NK-92 treated with Interleukin-12 subunit alpha and Interleukin-12 subunit beta, amount 100 ng/mL, for 24 hours (cell line): ENCODE measurements at regions not wholly inside any gene's neighbourhood (a gene's known extent, or its start where the extent isn't known, plus 50 kb on each side); places are given as distances from the start of the nearest gene placed in this dataset.

ENCODE experiments used
- DNase-seq: peaks from one replicate; lab custom pipeline; 2025; lab: John Stamatoyannopoulos, UW

DNA sequence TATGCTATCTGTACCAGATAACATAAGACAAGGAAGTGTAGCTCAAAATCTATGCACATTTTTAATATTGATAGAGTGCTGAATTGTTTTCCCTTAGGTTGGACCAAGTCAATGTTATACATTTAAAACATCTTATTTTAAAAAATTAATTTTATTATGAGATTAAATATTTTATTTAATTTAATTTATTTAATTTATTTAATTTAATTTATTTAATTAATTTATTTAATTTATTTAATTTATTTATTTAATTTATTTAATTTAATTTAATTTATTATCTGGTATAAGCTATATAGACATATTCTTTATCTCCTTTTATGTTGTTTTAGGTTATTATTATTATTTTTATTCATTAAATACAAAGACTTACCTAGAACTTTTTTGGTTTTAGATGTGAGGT, 551.7 kb upstream of the LRRTM1 start:
- no peak for DNase-seq

- no peak for DNase-seq
Observed at GRCh38 chr2:80854831-80855230, 550.3 kb upstream of the LRRTM1 start.

GRCh38 chr2:80852808-80853139, 548.2 kb upstream of the LRRTM1 start:
- no peak for DNase-seq

- DNase-seq = no peak
Observed at GRCh38 chr2:80852079-80852807, 547.7 kb upstream of the LRRTM1 start.

GRCh38 chr2:80830891-80831290, 526.3 kb upstream of the LRRTM1 start:
- DNase-seq = no peak

DNA sequence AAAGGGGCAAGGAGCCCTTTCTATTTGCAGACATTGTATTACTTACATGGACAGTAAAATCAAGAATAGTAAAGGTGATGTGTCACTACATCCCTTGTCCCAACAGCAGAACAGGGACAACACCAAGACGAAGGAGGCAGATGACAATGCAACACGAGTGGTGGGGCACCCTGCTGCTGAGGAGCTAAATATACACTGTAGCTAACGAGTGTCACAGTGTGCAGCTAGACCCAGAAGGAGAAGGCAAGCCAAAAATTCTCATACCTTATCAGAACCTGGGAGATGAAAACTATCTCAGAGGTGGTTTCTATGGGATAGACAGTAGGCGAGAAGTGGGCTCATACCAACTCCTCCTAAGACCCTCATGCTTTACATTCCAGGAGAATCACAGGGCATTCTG, 518.4 kb upstream of the LRRTM1 start:
- no peak for DNase-seq

GRCh38 chr2:80815259-80815658, 510.7 kb upstream of the LRRTM1 start:
- DNase-seq = no peak

GRCh38 chr2:80786584-80786983, 482.0 kb upstream of the LRRTM1 start:
- DNase-seq = no peak

- DNase-seq = no peak
Observed at GRCh38 chr2:80778704-80779103, 474.2 kb upstream of the LRRTM1 start.

DNA sequence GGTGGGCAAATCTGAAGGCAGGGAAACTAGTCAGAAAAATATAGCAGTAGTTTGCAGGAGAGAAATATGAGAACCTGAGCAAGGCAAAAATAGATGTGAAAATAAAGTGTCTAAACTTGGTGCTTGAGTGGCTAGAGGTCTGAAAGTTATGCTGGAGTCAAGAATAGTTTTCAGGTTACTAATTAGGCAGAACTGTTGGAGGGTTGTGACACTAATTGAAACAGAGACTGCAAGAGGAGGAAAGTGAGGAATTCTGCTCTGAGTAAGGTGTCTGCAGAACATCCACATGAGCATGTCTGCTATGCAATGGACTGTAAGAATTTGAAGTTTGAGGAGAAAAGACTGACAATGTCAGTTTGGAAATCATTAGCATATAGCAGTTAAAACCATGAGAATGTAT, 444.0 kb upstream of the LRRTM1 start:
- no peak for DNase-seq

DNA sequence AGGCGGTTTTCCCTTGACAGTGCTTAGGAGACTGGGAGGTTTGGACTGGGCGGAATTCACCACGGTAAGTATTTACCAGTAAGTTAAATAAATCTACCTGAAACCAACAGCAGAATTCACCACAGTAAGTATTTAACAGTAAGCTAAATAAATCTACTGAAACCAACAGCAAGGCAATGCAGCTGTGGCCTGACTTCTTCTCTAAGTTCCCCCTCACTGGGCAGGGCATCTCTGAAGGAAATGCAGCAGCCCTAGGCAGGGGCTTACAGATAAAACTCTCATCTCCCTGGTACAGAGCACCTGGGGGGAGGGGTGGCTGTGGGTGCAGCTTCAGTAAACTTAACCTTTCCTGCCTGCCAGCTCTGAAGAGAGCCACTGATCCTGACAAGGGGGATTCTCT, 432.5 kb upstream of the LRRTM1 start:
- DNase-seq = no peak

- DNase-seq = no peak
Observed at GRCh38 chr2:80725001-80725400, 420.4 kb upstream of the LRRTM1 start.

DNA sequence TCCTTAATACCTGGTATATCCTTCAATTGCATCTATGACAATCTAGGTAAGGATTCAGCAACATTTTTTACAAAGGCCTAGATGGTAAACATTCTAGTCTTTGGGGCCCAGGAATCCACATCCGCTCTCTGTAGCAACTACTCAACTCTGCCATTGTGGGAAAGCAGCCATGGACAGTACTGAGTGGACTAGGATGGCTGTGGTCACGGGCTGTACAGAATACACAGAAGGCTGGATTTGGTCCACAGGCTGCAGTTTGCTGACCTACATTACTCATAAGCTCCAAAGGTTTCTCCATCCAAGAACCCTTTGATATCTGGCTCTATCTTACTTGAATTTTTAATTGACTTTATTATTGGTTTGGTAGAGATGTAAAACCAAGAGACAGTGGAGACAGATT, 418.3 kb upstream of the LRRTM1 start:
- no peak for DNase-seq

DNA sequence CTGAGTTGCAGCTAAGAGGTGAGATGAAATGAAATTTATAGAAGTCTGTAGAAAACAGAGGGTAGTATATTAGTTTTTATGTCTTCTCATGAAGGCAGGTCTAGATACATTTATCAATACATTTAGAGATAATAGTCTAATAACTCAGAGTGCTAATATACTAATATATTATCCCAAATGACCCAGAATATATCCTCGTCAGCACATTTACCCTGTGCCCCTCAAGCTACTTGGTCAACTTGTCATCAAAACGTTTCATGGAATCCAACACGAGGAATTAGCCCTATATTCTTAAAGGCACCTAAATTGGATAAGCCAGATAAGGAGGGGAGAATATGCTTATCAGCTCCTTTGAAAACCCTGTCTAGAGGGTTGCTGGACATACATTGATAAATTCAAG, 415.1 kb upstream of the LRRTM1 start:
- DNase-seq = no peak

- no peak for DNase-seq
Observed at GRCh38 chr2:80715433-80715832, 410.9 kb upstream of the LRRTM1 start.

GRCh38 chr2:80711915-80712314, 407.4 kb upstream of the LRRTM1 start:
- no peak for DNase-seq

DNA sequence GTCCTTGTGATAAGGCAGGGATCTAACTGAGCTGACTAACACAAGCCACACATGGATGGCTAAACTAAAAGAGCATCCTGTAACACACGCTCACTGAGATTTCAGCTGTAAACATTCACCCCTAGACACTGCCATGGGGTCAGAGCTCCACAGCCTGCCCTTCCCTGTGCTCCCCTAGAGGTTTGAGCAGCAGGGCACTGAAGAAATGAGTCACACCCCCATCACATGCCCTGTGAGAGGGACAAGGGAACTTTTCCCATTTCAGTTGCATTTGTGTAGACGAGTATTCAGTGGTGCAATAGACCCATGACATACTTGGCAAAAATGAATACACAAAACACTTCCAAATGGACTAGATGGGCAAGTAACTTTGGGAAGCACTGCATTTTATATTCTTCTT, 402.4 kb upstream of the LRRTM1 start:
- DNase-seq = no peak

- no peak for DNase-seq
Observed at GRCh38 chr2:80706541-80706940, 402.0 kb upstream of the LRRTM1 start.

GRCh38 chr2:80703532-80703931, 399.0 kb upstream of the LRRTM1 start:
- no peak for DNase-seq

- no peak for DNase-seq
Observed at GRCh38 chr2:80700961-80701360, 396.4 kb upstream of the LRRTM1 start.
